MM.1S (cell line): ENCODE measurements at regions not wholly inside any gene's neighbourhood (a gene's known extent, or its start where the extent isn't known, plus 50 kb on each side); places are given as distances from the start of the nearest gene placed in this dataset.

Source experiments
- DNase-seq: peaks from one replicate; pipeline ENCODE4 v3.0.0-alpha.2; 2015
- H2AFZ ChIP-seq: fragments of 300-600 bp; sonication (generic); 2 replicates; pipeline ENCODE4 v1.6.0; 2016; ENCODE audit warnings: antibody characterized with exemption, low read length
- H3F3A ChIP-seq: fragments of 300-600 bp; sonication (generic); 2 replicates; pipeline ENCODE4 v1.6.1; 2016; ENCODE audit warnings: mild to moderate bottlenecking, antibody characterized with exemption, low read length, moderate library complexity, mixed read lengths; ENCODE audit not compliant: insufficient read depth
- H3K27ac ChIP-seq: fragments of 300-600 bp; sonication (generic); 2 replicates; pipeline ENCODE4 v1.5.1; 2016; ENCODE audit warnings: mild to moderate bottlenecking, low read length
- H3K27me3 ChIP-seq: fragments of 300-600 bp; sonication (generic); replicated peaks from 2 replicates; pipeline ENCODE4 v1.6.0; 2016; ENCODE audit warnings: low read length; ENCODE audit not compliant: insufficient read depth
- H3K36me3 ChIP-seq: fragments of 300-600 bp; sonication (generic); replicated peaks from 2 replicates; pipeline ENCODE4 v1.6.1; 2016; ENCODE audit warnings: mild to moderate bottlenecking, low read length, mixed read lengths; ENCODE audit not compliant: insufficient read depth
- H3K4me1 ChIP-seq: fragments of 300-600 bp; sonication (generic); 2 replicates; pipeline ENCODE4 v1.6.1; 2016; ENCODE audit warnings: low read length, mixed read lengths
- H3K4me2 ChIP-seq: fragments of 300-600 bp; sonication (generic); 2 replicates; pipeline ENCODE4 v1.6.0; 2016; ENCODE audit warnings: low read depth, low read length
- H3K4me3 ChIP-seq: fragments of 300-600 bp; sonication (generic); 2 replicates; pipeline ENCODE4 v1.5.1; 2016; ENCODE audit warnings: low read length, mixed read lengths
- H3K79me2 ChIP-seq: fragments of 300-600 bp; sonication (generic); 2 replicates; pipeline ENCODE4 v1.6.1; 2016; ENCODE audit warnings: mixed run types, low read length, mixed read lengths
- H3K9ac ChIP-seq: fragments of 300-600 bp; sonication (generic); 2 replicates; pipeline ENCODE4 v1.6.1; 2016; ENCODE audit warnings: low read length, mixed read lengths
- H3K9me2 ChIP-seq: fragments of 300-600 bp; sonication (generic); replicated peaks from 2 replicates; pipeline ENCODE4 v1.6.1; 2016; ENCODE audit warnings: mild to moderate bottlenecking, low read length, mixed read lengths; ENCODE audit not compliant: insufficient read depth
- H3K9me3 ChIP-seq: fragments of 300-600 bp; sonication (generic); replicated peaks from 2 replicates; pipeline ENCODE4 v1.6.1; 2016; ENCODE audit warnings: mild to moderate bottlenecking, low read length, mixed read lengths; ENCODE audit not compliant: insufficient read depth
- H4K20me1 ChIP-seq: fragments of 300-600 bp; sonication (generic); 2 replicates; pipeline ENCODE4 v1.6.1; 2016; ENCODE audit warnings: mild to moderate bottlenecking, low read length, moderate library complexity, mixed read lengths; ENCODE audit not compliant: insufficient read depth
- CTCF ChIP-seq: fragments of 300-600 bp; sonication (generic); IDR thresholded peaks from 2 replicates; pipeline ENCODE4 v1.5.1; 2016; ENCODE audit warnings: antibody characterized with exemption, low read length, mixed read lengths
- EZH2 ChIP-seq: fragments of 300-600 bp; sonication (generic); optimal IDR thresholded peaks from 2 replicates; pipeline ENCODE3; 2017; ENCODE audit warnings: low read depth, mild to moderate bottlenecking, antibody characterized with exemption, low read length, mixed read lengths
- EZH2phosphoT487 ChIP-seq: fragments of 300-600 bp; sonication (generic); IDR thresholded peaks from 2 replicates; pipeline ENCODE4 v1.6.1; 2018; ENCODE audit warnings: antibody characterized with exemption, low read length

- H3K9me2 ChIP-seq = no peaks in the 10 kb centered on the region
- no peak overlapping the region for H3K4me2 ChIP-seq
- H3K4me1 ChIP-seq = peaks cover 17% of the 10 kb centered on the region
- TF ChIP-seq CTCF = peak; percentile 93
- TF ChIP-seq EZH2 = no peak
- no peak overlapping the region for H2AFZ ChIP-seq
- no peaks in the 10 kb centered on the region for H3K9me3 ChIP-seq
- no peaks in the 10 kb centered on the region for H3K36me3 ChIP-seq
- no peak overlapping the region for H3K4me3 ChIP-seq
- H4K20me1 ChIP-seq = no peaks in the 10 kb centered on the region
- H3K79me2 ChIP-seq = no peaks in the 10 kb centered on the region
- no peaks in the 10 kb centered on the region for H3F3A ChIP-seq
- DNase-seq = peak; percentile 72
- H3K27me3 ChIP-seq = no peaks in the 10 kb centered on the region
- H3K9ac ChIP-seq = no peak overlapping the region
- H3K27ac ChIP-seq = no peak overlapping the region
Observed at GRCh38 chr12:66860752-66861750, 182.2 kb upstream of the GRIP1 start.

GRCh38 chr12:66862356-66862985 lies 183.6 kb upstream of the GRIP1 start:
- no peak for DNase-seq
- no peaks in the 10 kb centered on the region for H3K79me2 ChIP-seq
- no peaks in the 10 kb centered on the region for H3F3A ChIP-seq
- no peaks in the 10 kb centered on the region for H3K9me3 ChIP-seq
- H3K4me3 ChIP-seq = no peak overlapping the region
- no peak overlapping the region for H3K27ac ChIP-seq
- H3K27me3 ChIP-seq = no peaks in the 10 kb centered on the region
- no peak overlapping the region for H2AFZ ChIP-seq
- H3K4me2 ChIP-seq = no peak overlapping the region
- H3K9me2 ChIP-seq = no peaks in the 10 kb centered on the region
- peaks cover 17% of the 10 kb centered on the region for H3K4me1 ChIP-seq
- no peak overlapping the region for H3K9ac ChIP-seq
- H3K36me3 ChIP-seq = no peaks in the 10 kb centered on the region
- TF ChIP-seq EZH2 (no peak), CTCF (no peak), EZH2phosphoT487 (no peak)
- no peaks in the 10 kb centered on the region for H4K20me1 ChIP-seq

- no peak overlapping the region for H3K27ac ChIP-seq
- H3K9me3 ChIP-seq = no peaks in the 10 kb centered on the region
- H3K9me2 ChIP-seq = no peaks in the 10 kb centered on the region
- H3K9ac ChIP-seq = no peak overlapping the region
- no peak for TF ChIP-seq CTCF
- no peak for TF ChIP-seq EZH2phosphoT487
- no peak for TF ChIP-seq EZH2
- peaks cover 17% of the 10 kb centered on the region for H3K4me1 ChIP-seq
- H2AFZ ChIP-seq = no peak overlapping the region
- no peaks in the 10 kb centered on the region for H3K27me3 ChIP-seq
- no peaks in the 10 kb centered on the region for H3K36me3 ChIP-seq
- H4K20me1 ChIP-seq = no peaks in the 10 kb centered on the region
- no peak overlapping the region for H3K4me2 ChIP-seq
- DNase-seq = no peak
- H3K79me2 ChIP-seq = no peaks in the 10 kb centered on the region
- no peak overlapping the region for H3K4me3 ChIP-seq
- no peaks in the 10 kb centered on the region for H3F3A ChIP-seq
Observed at GRCh38 chr12:66863276-66863675, 184.4 kb upstream of the GRIP1 start.
